Type B pancreatic cell (in vitro differentiated cells): ENCODE measurements at regions not wholly inside any gene's neighbourhood (a gene's known extent, or its start where the extent isn't known, plus 50 kb on each side); places are given as distances from the start of the nearest gene placed in this dataset.
"Not testable (repeated sequence)": the region's sequence is repeated elsewhere in the genome, so short reads cannot be mapped to it uniquely, and the experiment has no call there.

Experiments used
- DNase-seq: peaks from one replicate; pipeline ENCODE4 v3.0.0; 2021; ENCODE audit warnings: mixed read lengths; ENCODE audit not compliant: unreplicated experiment; ENCODE audit errors: extremely low spot score
- H3K27ac Mint-ChIP-seq: 2 replicates; pipeline ENCODE4 v1.8.0; 2021; ENCODE audit warnings: mild to moderate bottlenecking, mixed read lengths
- H3K27me3 Mint-ChIP-seq: 2 replicates; pipeline ENCODE4 v1.8.0; 2021; ENCODE audit warnings: mixed read lengths
- H3K36me3 Mint-ChIP-seq: 2 replicates; pipeline ENCODE4 v1.8.0; 2021; ENCODE audit warnings: mixed read lengths
- H3K4me1 Mint-ChIP-seq: one replicate; pipeline ENCODE4 v1.8.0; 2021; ENCODE audit warnings: mixed read lengths; ENCODE audit not compliant: unreplicated experiment
- H3K4me3 Mint-ChIP-seq: 2 replicates; pipeline ENCODE4 v1.8.0; 2021; ENCODE audit warnings: mild to moderate bottlenecking, mixed read lengths
- H3K9me3 Mint-ChIP-seq: 2 replicates; pipeline ENCODE4 v1.8.0; 2021; ENCODE audit warnings: mixed read lengths
- CTCF ChIP-seq: fragments of 200-600 bp; sonication (generic); conservative IDR thresholded peaks from 2 replicates; pipeline ENCODE4 v1.5.0; 2021; ENCODE audit warnings: antibody characterized with exemption, mild to moderate bottlenecking

DNA sequence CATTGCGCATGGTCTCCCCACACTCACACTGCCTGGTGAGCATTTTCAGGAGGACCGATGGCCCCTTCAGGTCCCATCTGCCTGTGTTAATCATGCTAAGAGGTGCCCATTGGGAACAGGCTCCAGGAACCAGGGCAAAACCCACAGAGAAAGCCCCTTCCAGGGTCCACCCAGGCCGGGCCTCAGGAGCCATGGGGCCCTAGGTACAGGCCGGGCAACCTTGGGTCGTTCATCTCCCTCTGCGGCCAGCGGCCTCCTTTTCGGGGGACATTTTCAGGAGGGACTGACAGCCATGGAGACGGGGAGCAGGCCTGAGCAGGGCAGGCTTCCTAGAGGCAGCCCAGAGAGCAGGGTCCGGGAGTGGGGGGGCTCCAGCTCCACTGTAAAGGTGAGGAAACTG lies 68.0 kb upstream of the TAMM41 start:
- Mint-ChIP-seq H3K36me3 (no peaks in the 10 kb centered on the region), H3K27me3 (peaks cover 13% of the 10 kb centered on the region), H3K9me3 (no peaks in the 10 kb centered on the region), H3K4me1 (peaks cover 5% of the 10 kb centered on the region), H3K27ac (no peak overlapping the region), H3K4me3 (no peak overlapping the region)
- TF ChIP-seq CTCF: no peak
- peak; percentile 51 for DNase-seq

- no peak overlapping the region for H3K27ac Mint-ChIP-seq
- H3K4me1 Mint-ChIP-seq: peaks cover 5% of the 10 kb centered on the region
- TF ChIP-seq CTCF: no peak
- DNase-seq: peak; percentile 42
- H3K4me3 Mint-ChIP-seq: no peak overlapping the region
- peaks cover 15% of the 10 kb centered on the region for H3K27me3 Mint-ChIP-seq
- H3K9me3 Mint-ChIP-seq: no peaks in the 10 kb centered on the region
- no peaks in the 10 kb centered on the region for H3K36me3 Mint-ChIP-seq
Observed at GRCh38 chr3:11915621-11916424, 69.1 kb upstream of the TAMM41 start.

- not testable (repeated sequence) for H3K36me3 Mint-ChIP-seq, H3K27ac Mint-ChIP-seq, H3K4me3 Mint-ChIP-seq, H3K9me3 Mint-ChIP-seq, H3K4me1 Mint-ChIP-seq
- peaks cover 15% of the 10 kb centered on the region for H3K27me3 Mint-ChIP-seq
- peak; percentile 31 for DNase-seq
Observed at GRCh38 chr3:11916425-11916762, 69.7 kb upstream of the TAMM41 start.

DNA sequence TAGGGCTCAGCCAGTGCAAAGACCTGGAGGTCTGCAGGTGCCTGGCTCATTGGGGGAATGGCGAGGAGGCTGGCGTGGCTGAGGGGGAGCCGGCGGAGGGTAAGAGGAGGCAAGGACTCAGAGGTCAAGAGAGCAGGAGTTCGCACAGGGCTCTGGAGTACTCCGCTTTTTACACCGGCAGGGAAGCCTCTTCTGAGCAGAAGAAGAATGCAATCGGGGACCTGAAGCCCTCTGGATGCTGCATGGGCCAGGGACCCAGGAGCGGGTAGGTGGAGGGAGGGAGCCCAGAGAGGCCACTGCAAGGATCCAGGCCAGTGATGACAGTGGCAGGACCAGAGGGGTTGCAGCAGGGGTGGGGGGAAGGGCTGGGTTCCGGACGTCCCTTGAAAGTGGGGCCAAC lies 70.4 kb upstream of the TAMM41 start:
- no peaks in the 10 kb centered on the region for H3K9me3 Mint-ChIP-seq

DNA sequence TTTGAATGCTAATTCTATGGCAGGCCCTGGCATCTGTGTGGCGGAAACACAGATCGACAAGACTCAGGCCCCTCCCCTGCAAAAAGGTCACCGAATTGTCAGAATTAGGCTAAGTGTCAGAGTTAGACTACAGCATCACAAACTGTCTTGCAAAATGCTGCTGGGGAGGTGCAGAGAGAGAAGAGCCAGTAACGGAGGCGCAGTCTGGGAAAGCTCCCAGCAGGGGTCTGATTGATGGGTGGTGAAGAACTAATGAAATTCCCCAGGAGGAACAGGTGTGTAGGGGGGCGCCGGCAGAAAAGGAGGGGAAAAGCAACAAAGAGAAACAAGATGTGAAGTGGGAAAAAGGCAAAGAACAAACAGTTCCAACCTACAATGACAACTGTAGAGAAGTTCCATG lies 72.7 kb upstream of the TAMM41 start:
- H3K4me1 Mint-ChIP-seq: peaks cover 5% of the 10 kb centered on the region
- DNase-seq: peak; percentile 11
- no peak for TF ChIP-seq CTCF

More for the DNA sequence above, 70.4 kb upstream of the TAMM41 start:
- Mint-ChIP-seq H3K4me1 (peaks cover 5% of the 10 kb centered on the region), H3K27ac (no peak overlapping the region), H3K4me3 (no peak overlapping the region), H3K36me3 (no peaks in the 10 kb centered on the region), H3K27me3 (peaks cover 18% of the 10 kb centered on the region)
- DNase-seq: peak; percentile 40
- TF ChIP-seq CTCF: no peak

DNA sequence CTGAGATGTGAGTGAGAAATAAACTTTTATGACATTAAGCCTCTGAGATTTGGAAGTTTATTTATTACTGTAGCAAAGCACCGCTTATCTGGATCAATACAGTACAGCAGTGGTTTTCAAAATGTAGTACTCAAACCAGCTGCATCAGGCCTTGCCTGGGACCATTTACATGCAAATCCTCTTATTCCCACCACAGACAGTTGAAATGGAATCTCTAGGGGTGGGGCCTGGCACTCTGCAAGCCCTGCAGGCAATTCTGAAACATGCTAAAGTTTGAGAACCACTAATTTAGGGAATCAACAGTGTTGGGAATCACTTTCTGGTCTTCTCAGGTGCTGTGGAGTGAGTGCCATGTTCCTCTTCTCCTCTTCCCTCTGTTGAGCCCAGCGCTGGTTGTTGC lies 77.8 kb upstream of the TAMM41 start:
- Mint-ChIP-seq H3K27ac (no peak overlapping the region), H3K4me3 (no peak overlapping the region), H3K36me3 (no peaks in the 10 kb centered on the region), H3K9me3 (no peaks in the 10 kb centered on the region), H3K4me1 (no peaks in the 10 kb centered on the region), H3K27me3 (peaks cover 21% of the 10 kb centered on the region)
- TF ChIP-seq CTCF: no peak
- DNase-seq: no peak

More for the DNA sequence above, 72.7 kb upstream of the TAMM41 start:
- Mint-ChIP-seq H3K9me3 (no peaks in the 10 kb centered on the region), H3K27me3 (peaks cover 27% of the 10 kb centered on the region), H3K27ac (no peak overlapping the region), H3K36me3 (no peaks in the 10 kb centered on the region), H3K4me3 (no peak overlapping the region)
